ENCODE measurements at regions not wholly inside any gene's neighbourhood (a gene's known extent, or its start where the extent isn't known, plus 50 kb on each side); places are given as distances from the start of the nearest gene placed in this dataset.

- no peaks in the 10 kb centered on the region for H3K9me3 ChIP-seq (ENCODE audit: control extremely low read depth in 1 of 3, control insufficient read depth in 2 of 3, insufficient read depth in 1 of 3, low read length in 2 of 3)
- Mint-ChIP-seq H3K27ac (no peak overlapping the region), H3K4me3 (no peak overlapping the region), H3K4me1 (no peaks in the 10 kb centered on the region), H3K27me3 (peaks cover 16% of the 10 kb centered on the region), H3K9me3 (ENCODE audit: insufficient read depth) (no peaks in the 10 kb centered on the region)
- H3K27me3 ChIP-seq (replicated peaks in 1 of 4; ENCODE audit: control extremely low read depth in 1 of 4, control insufficient read depth in 3 of 4, insufficient read depth in 4 of 4, low read length in 3 of 4): no peaks in the 10 kb centered on the region
- H3K79me2 ChIP-seq (ENCODE audit: control insufficient read depth, insufficient read depth, low read length): no peaks in the 10 kb centered on the region
- H3K4me1 ChIP-seq (ENCODE audit: control insufficient read depth in 2 of 2, insufficient read depth in 2 of 2, low read length in 2 of 2): no peaks in the 10 kb centered on the region
- TF ChIP-seq EZH2 (IDR thresholded peaks at IDR 0.05; ENCODE audit: borderline replicate concordance, insufficient read depth, low read depth, low read length, poor library complexity, severe bottlenecking): no peak
- TF ChIP-seq, protein P1, sequence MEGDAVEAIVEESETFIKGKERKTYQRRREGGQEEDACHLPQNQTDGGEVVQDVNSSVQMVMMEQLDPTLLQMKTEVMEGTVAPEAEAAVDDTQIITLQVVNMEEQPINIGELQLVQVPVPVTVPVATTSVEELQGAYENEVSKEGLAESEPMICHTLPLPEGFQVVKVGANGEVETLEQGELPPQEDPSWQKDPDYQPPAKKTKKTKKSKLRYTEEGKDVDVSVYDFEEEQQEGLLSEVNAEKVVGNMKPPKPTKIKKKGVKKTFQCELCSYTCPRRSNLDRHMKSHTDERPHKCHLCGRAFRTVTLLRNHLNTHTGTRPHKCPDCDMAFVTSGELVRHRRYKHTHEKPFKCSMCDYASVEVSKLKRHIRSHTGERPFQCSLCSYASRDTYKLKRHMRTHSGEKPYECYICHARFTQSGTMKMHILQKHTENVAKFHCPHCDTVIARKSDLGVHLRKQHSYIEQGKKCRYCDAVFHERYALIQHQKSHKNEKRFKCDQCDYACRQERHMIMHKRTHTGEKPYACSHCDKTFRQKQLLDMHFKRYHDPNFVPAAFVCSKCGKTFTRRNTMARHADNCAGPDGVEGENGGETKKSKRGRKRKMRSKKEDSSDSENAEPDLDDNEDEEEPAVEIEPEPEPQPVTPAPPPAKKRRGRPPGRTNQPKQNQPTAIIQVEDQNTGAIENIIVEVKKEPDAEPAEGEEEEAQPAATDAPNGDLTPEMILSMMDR (IDR thresholded peaks at IDR 0.05): no peak
- no peaks in the 10 kb centered on the region for H3K36me3 ChIP-seq (replicated peaks in 1 of 2; ENCODE audit: control extremely low read depth in 1 of 2, control insufficient read depth in 1 of 2, extremely low read depth in 1 of 2, insufficient read depth in 2 of 2, low read length in 1 of 2)
- no peak overlapping the region for H2AFZ ChIP-seq (ENCODE audit: insufficient read depth, low read depth, low read length, poor library complexity, severe bottlenecking)
- ATAC-seq (ENCODE audit: low read depth) (no peak), DNase-seq (no peak)
- intact Hi-C loops (cut with micrococcal nuclease): no loop called here
- ChIA-PET CTCF (no interaction called here), POLR2A (no interaction called here)
- H3K4me2 ChIP-seq (replicated peaks; ENCODE audit: low read depth, low read length, poor library complexity, severe bottlenecking): no peak overlapping the region
- no peak overlapping the region for H3K27ac ChIP-seq (ENCODE audit: low read length in 2 of 2)
- no peak overlapping the region for H3K9ac ChIP-seq (ENCODE audit: low read length)
- H3K4me3 ChIP-seq (ENCODE audit: control extremely low read depth in 1 of 5, extremely low read depth in 1 of 5, insufficient read depth in 1 of 5, low read depth in 2 of 5, low read length in 4 of 5): no peak overlapping the region
- 77% methylated on average over 2 of the region's 2 CpGs for WGBS (ENCODE audit: insufficient coverage)
- no peaks in the 10 kb centered on the region for H4K20me1 ChIP-seq (ENCODE audit: control insufficient read depth, insufficient read depth, low read length, poor library complexity, severe bottlenecking)
These were observed 90.6 kb upstream of the OSMR start for GRCh38 chr5:38755181-38755580.

DNA sequence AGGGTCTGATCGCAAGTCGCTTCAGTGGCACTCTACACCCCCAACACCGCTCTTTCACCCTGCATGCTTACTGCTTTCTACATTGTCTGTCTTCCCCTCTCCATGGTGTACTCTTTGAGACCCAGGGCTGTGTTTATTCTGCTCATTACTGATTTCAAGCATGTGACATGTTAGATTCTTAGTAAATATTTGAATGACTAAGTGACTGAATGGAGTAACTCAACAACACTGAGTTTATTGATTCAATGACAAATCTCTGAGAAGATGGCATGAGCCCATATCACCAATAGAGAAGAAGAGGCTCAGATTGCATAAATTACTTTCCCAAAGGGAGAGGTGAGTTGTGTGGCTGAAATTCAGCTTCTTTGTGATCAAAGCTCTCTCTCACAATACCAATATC is 89.7 kb upstream of the OSMR start:
- Histone ChIP-seq H3K9me3 (ENCODE audit: control extremely low read depth in 1 of 3, control insufficient read depth in 2 of 3, insufficient read depth in 1 of 3, low read length in 2 of 3) (no peaks in the 10 kb centered on the region), H3K4me1 (ENCODE audit: control insufficient read depth in 2 of 2, insufficient read depth in 2 of 2, low read length in 2 of 2) (no peaks in the 10 kb centered on the region), H4K20me1 (ENCODE audit: control insufficient read depth, insufficient read depth, low read length, poor library complexity, severe bottlenecking) (no peaks in the 10 kb centered on the region), H3K27me3 (replicated peaks in 1 of 4; ENCODE audit: control extremely low read depth in 1 of 4, control insufficient read depth in 3 of 4, insufficient read depth in 4 of 4, low read length in 3 of 4) (no peaks in the 10 kb centered on the region), H3K36me3 (replicated peaks in 1 of 2; ENCODE audit: control extremely low read depth in 1 of 2, control insufficient read depth in 1 of 2, extremely low read depth in 1 of 2, insufficient read depth in 2 of 2, low read length in 1 of 2) (no peaks in the 10 kb centered on the region), H3K27ac (ENCODE audit: low read length in 2 of 2) (no peak overlapping the region), H2AFZ (ENCODE audit: insufficient read depth, low read depth, low read length, poor library complexity, severe bottlenecking) (no peak overlapping the region), H3K9ac (ENCODE audit: low read length) (no peak overlapping the region), H3K79me2 (ENCODE audit: control insufficient read depth, insufficient read depth, low read length) (no peaks in the 10 kb centered on the region), H3K4me3 (ENCODE audit: control extremely low read depth in 1 of 5, extremely low read depth in 1 of 5, insufficient read depth in 1 of 5, low read depth in 2 of 5, low read length in 4 of 5) (no peak overlapping the region), H3K4me2 (replicated peaks; ENCODE audit: low read depth, low read length, poor library complexity, severe bottlenecking) (no peak overlapping the region)
- Mint-ChIP-seq H3K9me3 (ENCODE audit: insufficient read depth) (no peaks in the 10 kb centered on the region), H3K4me1 (no peaks in the 10 kb centered on the region), H3K4me3 (no peak overlapping the region), H3K27me3 (peaks cover 14% of the 10 kb centered on the region), H3K27ac (no peak overlapping the region)
- ChIA-PET CTCF (no interaction called here), POLR2A (no interaction called here)
- WGBS (ENCODE audit: insufficient coverage): 100% methylated on average over 1 of the region's 3 CpGs
- DNase-seq: no peak
- TF ChIP-seq, protein P1 (IDR thresholded peaks at IDR 0.05): no peak
- no peak for TF ChIP-seq EZH2 (IDR thresholded peaks at IDR 0.05; ENCODE audit: borderline replicate concordance, insufficient read depth, low read depth, low read length, poor library complexity, severe bottlenecking)
- ATAC-seq (ENCODE audit: low read depth): no peak
- intact Hi-C loops (cut with micrococcal nuclease): no loop called here
